ENCODE measurements at regions not wholly inside any gene's neighbourhood (a gene's known extent, or its start where the extent isn't known, plus 50 kb on each side); places are given as distances from the start of the nearest gene placed in this dataset.
A peak's percentile ranks its signal among the peaks of the same experiment; 100 is the strongest.

GRCh38 chr22:23478175-23478574, 101.9 kb downstream of the IGLL1 start (continued):
- TF ChIP-seq MGA (IDR thresholded peaks at IDR 0.05) = no peak
- no peak for TF ChIP-seq SMARCE1 (IDR thresholded peaks at IDR 0.05)
- no peak for TF ChIP-seq CHD4 (IDR thresholded peaks at IDR 0.05; ENCODE audit: insufficient read depth, insufficient replicate concordance, low read depth, low read length, poor library complexity, severe bottlenecking)
- peak; percentile 71; the same call in 1 of the 2 replicates for TF ChIP-seq CTBP1 (IDR thresholded peaks at IDR 0.05; ENCODE audit: borderline replicate concordance)
- peak; percentile 32 for TF ChIP-seq MEIS2 (IDR thresholded peaks at IDR 0.05; ENCODE audit: partially characterized antibody)
- no peak for TF ChIP-seq MCM5 (IDR thresholded peaks at IDR 0.05; ENCODE audit: low read depth)

Measured in K562 (cell line).